ENCODE measurements at regions not wholly inside any gene's neighbourhood (a gene's known extent, or its start where the extent isn't known, plus 50 kb on each side); places are given as distances from the start of the nearest gene placed in this dataset.

DNA sequence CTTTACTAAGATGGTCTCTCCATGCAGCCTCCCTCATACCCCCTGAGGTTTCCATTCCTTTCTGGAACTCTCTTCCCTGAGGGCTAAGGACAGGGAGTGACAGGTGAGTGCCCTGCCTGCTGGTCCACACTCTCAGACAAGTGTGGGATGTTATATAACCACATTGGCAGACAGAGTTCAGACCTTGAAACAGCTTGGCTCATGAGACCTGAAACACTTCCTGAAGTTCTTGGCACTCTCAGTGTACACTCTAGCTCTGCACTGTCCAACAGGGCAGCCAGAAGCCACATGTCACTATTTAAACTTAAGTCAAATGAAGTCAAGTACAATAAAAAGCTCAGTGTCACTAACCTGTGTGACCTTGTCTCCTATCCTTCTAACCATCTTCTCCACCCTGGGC lies 188.5 kb downstream of the ZNF621 start:
- TF ChIP-seq, protein P1, sequence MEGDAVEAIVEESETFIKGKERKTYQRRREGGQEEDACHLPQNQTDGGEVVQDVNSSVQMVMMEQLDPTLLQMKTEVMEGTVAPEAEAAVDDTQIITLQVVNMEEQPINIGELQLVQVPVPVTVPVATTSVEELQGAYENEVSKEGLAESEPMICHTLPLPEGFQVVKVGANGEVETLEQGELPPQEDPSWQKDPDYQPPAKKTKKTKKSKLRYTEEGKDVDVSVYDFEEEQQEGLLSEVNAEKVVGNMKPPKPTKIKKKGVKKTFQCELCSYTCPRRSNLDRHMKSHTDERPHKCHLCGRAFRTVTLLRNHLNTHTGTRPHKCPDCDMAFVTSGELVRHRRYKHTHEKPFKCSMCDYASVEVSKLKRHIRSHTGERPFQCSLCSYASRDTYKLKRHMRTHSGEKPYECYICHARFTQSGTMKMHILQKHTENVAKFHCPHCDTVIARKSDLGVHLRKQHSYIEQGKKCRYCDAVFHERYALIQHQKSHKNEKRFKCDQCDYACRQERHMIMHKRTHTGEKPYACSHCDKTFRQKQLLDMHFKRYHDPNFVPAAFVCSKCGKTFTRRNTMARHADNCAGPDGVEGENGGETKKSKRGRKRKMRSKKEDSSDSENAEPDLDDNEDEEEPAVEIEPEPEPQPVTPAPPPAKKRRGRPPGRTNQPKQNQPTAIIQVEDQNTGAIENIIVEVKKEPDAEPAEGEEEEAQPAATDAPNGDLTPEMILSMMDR (IDR thresholded peaks at IDR 0.05), result no peak
- no peak for TF ChIP-seq POLR2A (IDR thresholded peaks at IDR 0.05)

Data from heart left ventricle (tissue), 13 donors.